Breast epithelium (tissue), 4 donors: ENCODE measurements at regions not wholly inside any gene's neighbourhood (a gene's known extent, or its start where the extent isn't known, plus 50 kb on each side); places are given as distances from the start of the nearest gene placed in this dataset.

Experiments used
- DNase-seq, 2 donors: peaks; one replicate each; pipeline ENCODE4 v3.0.0-alpha.2; 2019; ENCODE audit warnings: low spot score in 2 of 2
- H3K27ac ChIP-seq, 2 donors: fragments of 200-600 bp; sonication (generic) in 1 of 2; one replicate each; pipeline ENCODE4 v1.5.1; 2016 to 2019; ENCODE audit warnings: mild to moderate bottlenecking in 1 of 2
- H3K27me3 ChIP-seq, 2 donors: fragments of 200-600 bp; sonication (generic) in 1 of 2; one replicate each; pipeline versions ENCODE4 v1.5.1 to v1.6.0; 2017 to 2019; ENCODE audit warnings: control low read depth in 1 of 2, mild to moderate bottlenecking in 1 of 2
- H3K36me3 ChIP-seq: fragments of 200-600 bp; one replicate; pipeline ENCODE4 v1.5.1; 2019
- H3K4me1 ChIP-seq, 2 donors: fragments of 200-600 bp; sonication (generic); one replicate each; pipeline ENCODE4 v1.5.1; 2016 to 2019; ENCODE audit warnings: control low read depth in 1 of 2
- H3K4me3 ChIP-seq, 3 donors: fragments of 200-600 bp; sonication (generic); 1 replicate in 2 of 3; 2 replicates in 1 of 3; pipeline ENCODE4 v1.5.1; 2016 to 2019; ENCODE audit warnings: mild to moderate bottlenecking in 3 of 3, moderate library complexity in 2 of 3
- H3K9me3 ChIP-seq, 2 donors: fragments of 200-600 bp; sonication (generic) in 1 of 2; one replicate each; pipeline ENCODE4 v1.5.1; 2016 to 2019; ENCODE audit warnings: control low read depth in 1 of 2
- CTCF ChIP-seq, 3 donors: fragments of 450-650 bp; IDR thresholded peaks; one replicate each; pipeline ENCODE4 v1.5.1; 2016 to 2017; ENCODE audit warnings: antibody characterized with exemption in 3 of 3, mild to moderate bottlenecking in 3 of 3, moderate library complexity in 3 of 3
- POLR2A ChIP-seq: fragments of 450-650 bp; IDR thresholded peaks from one replicate; pipeline ENCODE4 v1.6.1; 2016; ENCODE audit warnings: antibody characterized with exemption, mild to moderate bottlenecking, moderate library complexity
- POLR2AphosphoS5 ChIP-seq, 3 donors: sonication (generic); formaldehyde crosslinking; IDR thresholded peaks; one replicate each; pipeline ENCODE4 v1.6.1; 2017; ENCODE audit warnings: antibody characterized with exemption in 3 of 3
- intact Hi-C: fragments of 100-400 bp; cut with DNase I; formaldehyde crosslinking; loops from one replicate; pipeline ENCODE4 v1.15.1; 2023; ENCODE audit warnings: low total_unique reads

- peak overlapping the region in 1 of 2 donors; percentile 48 for H3K27ac ChIP-seq
- H3K9me3 ChIP-seq = no peaks in the 10 kb centered on the region
- H3K36me3 ChIP-seq = no peaks in the 10 kb centered on the region
- intact Hi-C loops = no loop called here
- peaks cover 0 to 6% of the 10 kb centered on the region in 2 donors for H3K4me1 ChIP-seq
- H3K27me3 ChIP-seq = no peaks in the 10 kb centered on the region
- no peak for DNase-seq
- no peak for TF ChIP-seq POLR2A
- TF ChIP-seq CTCF (IDR thresholded peaks at IDR 0.05) = no peak
- TF ChIP-seq POLR2AphosphoS5 (IDR thresholded peaks at IDR 0.05) = no peak
- H3K4me3 ChIP-seq = no peak overlapping the region
Observed at GRCh38 chr6:105493736-105494135, 90.9 kb upstream of the PREP start.

DNA sequence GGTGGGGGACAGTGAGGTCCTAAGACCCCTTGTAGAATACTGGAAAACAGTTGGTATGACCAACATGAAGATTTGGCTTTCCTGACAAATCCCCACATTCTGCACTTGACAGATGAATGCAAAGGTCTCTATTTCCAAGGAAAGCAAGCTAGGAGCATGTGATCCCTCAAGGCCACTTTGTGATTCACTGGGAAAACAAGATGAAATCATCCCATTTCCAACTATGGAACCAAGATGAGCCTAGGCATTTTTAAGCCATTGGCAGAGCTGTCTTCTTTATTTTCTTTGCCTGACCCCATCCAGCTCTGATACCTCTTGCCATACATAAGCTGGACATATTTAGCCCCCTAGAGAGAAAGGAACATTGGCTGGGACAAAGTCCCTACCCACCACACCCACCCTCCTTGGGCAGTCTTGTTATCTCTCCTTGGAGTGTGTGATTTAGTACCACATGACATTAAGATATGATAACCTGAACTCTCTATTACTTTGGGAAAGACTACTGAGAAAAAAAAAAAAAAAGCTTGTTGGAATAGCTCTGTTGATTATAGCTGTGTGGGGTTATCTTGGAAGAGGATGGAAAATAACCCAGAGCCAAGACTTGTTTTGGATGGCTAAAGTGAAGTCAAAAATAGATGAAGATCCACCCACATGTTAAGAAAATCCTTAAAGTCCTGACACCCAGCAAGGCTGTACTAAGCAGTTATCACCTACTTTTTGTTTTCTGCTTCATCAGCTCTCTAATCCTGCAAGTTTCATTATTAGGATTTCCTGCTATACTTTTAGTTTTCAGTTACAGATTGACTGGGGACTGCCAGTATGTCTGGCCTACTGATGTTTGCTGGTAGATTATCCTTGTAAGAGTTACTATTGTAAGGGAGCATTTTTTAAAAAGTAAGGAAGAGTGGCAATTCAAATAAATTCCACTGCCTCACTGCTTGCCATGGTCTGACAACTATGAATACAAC, 90.1 kb upstream of the PREP start:
- Histone ChIP-seq H3K4me1 (peaks cover 0 to 6% of the 10 kb centered on the region in 2 donors), H3K27ac (peak overlapping the region; percentile 38 to 48), H3K27me3 (no peaks in the 10 kb centered on the region), H3K9me3 (no peaks in the 10 kb centered on the region), H3K4me3 (no peak overlapping the region), H3K36me3 (no peaks in the 10 kb centered on the region)
- DNase-seq = no peak
- intact Hi-C loops = no loop called here
- TF ChIP-seq POLR2AphosphoS5 (IDR thresholded peaks at IDR 0.05) (no peak), POLR2A (no peak), CTCF (IDR thresholded peaks at IDR 0.05) (no peak)

DNA sequence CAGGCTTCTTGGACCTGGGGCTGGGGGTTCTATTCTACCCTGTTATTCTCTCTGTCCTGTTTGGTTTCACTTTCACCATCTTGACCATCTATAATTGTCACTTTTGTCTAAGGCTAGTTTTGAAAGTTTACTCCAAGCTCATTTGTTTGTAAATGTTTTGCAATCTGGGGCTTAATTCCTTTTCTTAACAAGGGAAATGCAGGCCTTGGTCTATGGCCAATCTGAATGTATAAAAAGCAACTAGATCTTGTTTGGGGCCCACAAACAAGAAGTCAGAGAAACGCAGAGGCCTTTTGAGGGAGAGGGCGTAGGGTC, 86.3 kb upstream of the PREP start:
- intact Hi-C loops = loop anchor here (5.0 kb wide), 1 partner anchor 1253 kb away; no protein-coding TSS in a partner anchor
- no peaks in the 10 kb centered on the region for H3K36me3 ChIP-seq
- H3K4me3 ChIP-seq = peak overlapping the region in 1 of 3 donors; percentile 16
- TF ChIP-seq POLR2A = no peak
- no peaks in the 10 kb centered on the region for H3K9me3 ChIP-seq
- H3K27ac ChIP-seq = peak overlapping the region; percentile 26 to 29
- no peak for DNase-seq
- no peaks in the 10 kb centered on the region for H3K27me3 ChIP-seq
- H3K4me1 ChIP-seq = peaks cover 0 to 6% of the 10 kb centered on the region in 2 donors

GRCh38 chr6:105488516-105489215, 85.8 kb upstream of the PREP start:
- Histone ChIP-seq H3K27ac (peak overlapping the region; percentile 26 to 29), H3K4me1 (peaks cover 0 to 6% of the 10 kb centered on the region in 2 donors), H3K9me3 (no peaks in the 10 kb centered on the region), H3K4me3 (peak overlapping the region in 1 of 3 donors; percentile 16), H3K27me3 (no peaks in the 10 kb centered on the region), H3K36me3 (no peaks in the 10 kb centered on the region)
- no peak for DNase-seq
- TF ChIP-seq CTCF (IDR thresholded peaks at IDR 0.05) = no peak
- TF ChIP-seq POLR2A = no peak
- TF ChIP-seq POLR2AphosphoS5 (IDR thresholded peaks at IDR 0.05) = no peak
- intact Hi-C loops = loop anchor here (5.0 kb wide), 1 partner anchor 1254 kb away; no protein-coding TSS in a partner anchor

- no peak overlapping the region for H3K27ac ChIP-seq
- no peak for DNase-seq
- H3K27me3 ChIP-seq = no peaks in the 10 kb centered on the region
- no peaks in the 10 kb centered on the region for H3K4me1 ChIP-seq
- H3K9me3 ChIP-seq = no peaks in the 10 kb centered on the region
- intact Hi-C loops = loop anchor here (5.0 kb wide), 1 partner anchor 1255 kb away; no protein-coding TSS in a partner anchor
- no peaks in the 10 kb centered on the region for H3K36me3 ChIP-seq
- no peak overlapping the region for H3K4me3 ChIP-seq
- TF ChIP-seq CTCF (IDR thresholded peaks at IDR 0.05) (no peak), POLR2AphosphoS5 (IDR thresholded peaks at IDR 0.05) (no peak), POLR2A (no peak)
Observed at GRCh38 chr6:105487040-105487790, 84.3 kb upstream of the PREP start.
